ENCODE measurements at regions not wholly inside any gene's neighbourhood (a gene's known extent, or its start where the extent isn't known, plus 50 kb on each side); places are given as distances from the start of the nearest gene placed in this dataset.

DNA sequence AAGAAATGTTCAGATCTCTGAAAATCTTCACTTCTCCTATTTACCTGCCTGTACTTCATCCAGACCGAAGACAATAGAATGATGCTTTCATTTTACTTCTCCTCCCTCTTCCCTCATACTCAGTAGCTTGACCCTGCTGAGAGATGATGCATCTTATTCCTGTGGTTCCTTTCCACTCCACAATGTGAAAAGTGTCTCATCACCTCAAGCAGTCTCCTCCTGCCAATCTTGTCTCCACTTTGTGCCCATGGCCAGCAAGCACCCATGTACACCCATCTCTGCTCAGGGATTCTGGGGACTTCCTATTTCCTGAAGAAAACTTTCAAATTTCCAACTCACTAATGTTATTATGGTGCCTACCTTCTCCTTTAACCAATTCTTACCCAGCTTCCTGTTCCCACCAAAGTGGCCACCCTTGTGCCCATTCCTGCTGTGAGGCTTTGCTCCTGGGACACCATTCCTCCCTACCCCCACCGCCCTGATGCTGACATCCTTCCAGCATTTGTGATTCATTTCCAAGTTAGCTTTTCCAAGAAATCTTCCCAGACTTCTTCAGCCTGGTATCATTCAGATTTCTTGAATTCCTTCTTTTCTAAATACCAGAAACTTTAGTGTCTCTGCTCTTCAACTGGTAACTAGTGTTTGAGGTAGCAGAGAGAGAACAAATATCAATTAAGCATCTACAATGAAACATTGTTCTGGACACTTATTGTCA lies 212.5 kb downstream of the POSTN start:
- TF ChIP-seq CTCF (conservative IDR thresholded peaks at IDR 0.05; ENCODE audit: low read depth in 2 of 2) (no peak), CREB1 (CRISPR knock-in tag; IDR thresholded peaks at IDR 0.05; ENCODE audit: low read depth) (no peak), ETS1 (IDR thresholded peaks at IDR 0.05) (no peak), EZH2 (IDR thresholded peaks at IDR 0.05; ENCODE audit: low read depth, unreplicated experiment) (no peak), EZH2phosphoT487 (IDR thresholded peaks at IDR 0.05; ENCODE audit: unreplicated experiment) (no peak), POLR2AphosphoS5 (IDR thresholded peaks at IDR 0.05; ENCODE audit: low read depth) (no peak), NANOG (IDR thresholded peaks at IDR 0.05; ENCODE audit: borderline replicate concordance) (no peak), JUNB (IDR thresholded peaks at IDR 0.05; ENCODE audit: unreplicated experiment) (no peak), STAT1 (IDR thresholded peaks at IDR 0.05; ENCODE audit: unreplicated experiment) (no peak)
- TF ChIP-seq, protein P1, sequence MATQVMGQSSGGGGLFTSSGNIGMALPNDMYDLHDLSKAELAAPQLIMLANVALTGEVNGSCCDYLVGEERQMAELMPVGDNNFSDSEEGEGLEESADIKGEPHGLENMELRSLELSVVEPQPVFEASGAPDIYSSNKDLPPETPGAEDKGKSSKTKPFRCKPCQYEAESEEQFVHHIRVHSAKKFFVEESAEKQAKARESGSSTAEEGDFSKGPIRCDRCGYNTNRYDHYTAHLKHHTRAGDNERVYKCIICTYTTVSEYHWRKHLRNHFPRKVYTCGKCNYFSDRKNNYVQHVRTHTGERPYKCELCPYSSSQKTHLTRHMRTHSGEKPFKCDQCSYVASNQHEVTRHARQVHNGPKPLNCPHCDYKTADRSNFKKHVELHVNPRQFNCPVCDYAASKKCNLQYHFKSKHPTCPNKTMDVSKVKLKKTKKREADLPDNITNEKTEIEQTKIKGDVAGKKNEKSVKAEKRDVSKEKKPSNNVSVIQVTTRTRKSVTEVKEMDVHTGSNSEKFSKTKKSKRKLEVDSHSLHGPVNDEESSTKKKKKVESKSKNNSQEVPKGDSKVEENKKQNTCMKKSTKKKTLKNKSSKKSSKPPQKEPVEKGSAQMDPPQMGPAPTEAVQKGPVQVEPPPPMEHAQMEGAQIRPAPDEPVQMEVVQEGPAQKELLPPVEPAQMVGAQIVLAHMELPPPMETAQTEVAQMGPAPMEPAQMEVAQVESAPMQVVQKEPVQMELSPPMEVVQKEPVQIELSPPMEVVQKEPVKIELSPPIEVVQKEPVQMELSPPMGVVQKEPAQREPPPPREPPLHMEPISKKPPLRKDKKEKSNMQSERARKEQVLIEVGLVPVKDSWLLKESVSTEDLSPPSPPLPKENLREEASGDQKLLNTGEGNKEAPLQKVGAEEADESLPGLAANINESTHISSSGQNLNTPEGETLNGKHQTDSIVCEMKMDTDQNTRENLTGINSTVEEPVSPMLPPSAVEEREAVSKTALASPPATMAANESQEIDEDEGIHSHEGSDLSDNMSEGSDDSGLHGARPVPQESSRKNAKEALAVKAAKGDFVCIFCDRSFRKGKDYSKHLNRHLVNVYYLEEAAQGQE (IDR thresholded peaks at IDR 0.05; ENCODE audit: unreplicated experiment) = no peak

Data from GM23338 (cell line).